HG02981 (cell line): ENCODE measurements at regions not wholly inside any gene's neighbourhood (a gene's known extent, or its start where the extent isn't known, plus 50 kb on each side); places are given as distances from the start of the nearest gene placed in this dataset.
"Not testable (repeated sequence)": the region's sequence is repeated elsewhere in the genome, so short reads cannot be mapped to it uniquely, and the experiment has no call there.

Experiments
- ATAC-seq: cut with Tn5 transposase; IDR thresholded peaks from one replicate; pipeline ENCODE4 v1.9.1; 2021; ENCODE audit warnings: mild to moderate bottlenecking, moderate library complexity; ENCODE audit not compliant: unreplicated experiment

GRCh38 chr4:16450724-16451123, 224.5 kb upstream of the TAPT1 start:
- ATAC-seq, result no peak

GRCh38 chr4:16450031-16450430, 223.8 kb upstream of the TAPT1 start:
- ATAC-seq, result no peak

DNA sequence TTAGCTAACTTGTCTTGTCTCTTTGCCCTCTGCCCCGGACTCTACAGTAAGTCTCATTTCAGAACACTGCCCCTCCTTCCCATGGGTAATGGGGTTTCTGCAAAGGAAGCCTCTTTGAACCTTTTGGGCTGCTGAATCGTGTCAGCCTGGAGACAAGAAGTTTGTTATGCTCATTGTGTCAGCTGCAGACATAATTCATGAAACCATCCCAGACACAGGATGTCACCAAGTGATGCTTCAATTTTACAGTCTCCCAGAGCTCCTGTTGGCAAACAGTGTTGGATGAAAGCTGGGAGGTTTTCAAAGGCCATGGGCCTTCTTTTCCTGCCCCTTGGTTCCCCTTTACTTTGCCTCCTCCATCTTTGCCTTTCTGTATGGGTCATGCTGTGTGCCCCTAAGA, 223.1 kb upstream of the TAPT1 start:
- no peak for ATAC-seq

DNA sequence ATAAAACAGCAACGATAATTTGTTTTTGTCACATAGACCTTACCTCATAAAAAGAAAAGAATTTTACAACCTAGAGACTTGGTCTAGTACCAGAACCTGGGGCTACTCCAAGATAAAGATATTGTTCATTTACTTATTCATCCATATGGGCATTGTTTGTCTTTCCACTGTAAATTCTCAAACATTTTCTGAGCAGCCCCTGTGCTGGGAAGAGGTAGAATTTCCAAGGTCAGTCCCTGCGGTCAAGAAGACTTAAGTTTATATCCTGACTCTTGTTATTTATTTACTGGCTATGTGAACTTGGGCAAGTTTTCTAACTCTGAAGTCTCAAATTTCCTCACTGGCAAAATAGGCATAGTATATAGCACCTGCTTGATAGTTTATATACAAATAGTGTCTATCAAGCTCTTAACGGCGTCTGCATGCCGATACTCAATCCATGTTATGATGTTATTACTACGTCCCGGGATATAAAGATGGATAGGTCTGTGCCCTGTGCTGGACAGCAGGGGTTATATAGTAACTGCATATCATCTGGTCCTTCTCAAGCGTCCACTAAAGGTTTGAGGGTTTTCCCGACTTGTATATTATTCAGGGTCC, 222.1 kb upstream of the TAPT1 start:
- no peak for ATAC-seq

DNA sequence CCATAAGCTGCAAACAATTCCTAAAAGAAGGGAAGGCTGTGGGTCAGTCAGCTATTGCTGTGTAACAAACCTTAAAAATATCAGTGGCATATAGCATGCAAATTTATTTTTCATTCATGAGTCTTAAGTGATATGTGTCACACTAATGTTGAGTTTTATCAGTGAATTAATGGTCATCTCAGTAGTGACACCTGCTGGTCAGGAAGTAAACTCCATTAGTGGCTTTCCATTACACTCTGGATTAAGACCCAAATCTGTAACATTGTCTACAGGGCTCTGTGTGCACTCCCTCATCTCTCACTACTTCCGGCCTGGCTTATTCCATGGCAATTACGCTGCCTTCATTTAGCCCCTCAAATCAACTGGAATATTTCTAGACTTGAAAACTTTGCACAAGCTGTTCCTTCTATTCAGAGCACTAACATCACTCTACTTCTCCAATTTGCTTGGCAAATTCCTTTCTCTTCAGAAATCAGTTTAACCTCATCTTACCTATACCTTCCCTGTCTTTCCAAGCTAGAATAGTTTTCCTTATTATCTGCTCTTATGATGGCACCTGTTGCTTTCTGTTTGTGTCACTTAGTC, 217.3 kb upstream of the TAPT1 start:
- ATAC-seq, result peak; percentile 89

GRCh38 chr4:16442296-16442695, 216.0 kb upstream of the TAPT1 start:
- no peak for ATAC-seq

DNA sequence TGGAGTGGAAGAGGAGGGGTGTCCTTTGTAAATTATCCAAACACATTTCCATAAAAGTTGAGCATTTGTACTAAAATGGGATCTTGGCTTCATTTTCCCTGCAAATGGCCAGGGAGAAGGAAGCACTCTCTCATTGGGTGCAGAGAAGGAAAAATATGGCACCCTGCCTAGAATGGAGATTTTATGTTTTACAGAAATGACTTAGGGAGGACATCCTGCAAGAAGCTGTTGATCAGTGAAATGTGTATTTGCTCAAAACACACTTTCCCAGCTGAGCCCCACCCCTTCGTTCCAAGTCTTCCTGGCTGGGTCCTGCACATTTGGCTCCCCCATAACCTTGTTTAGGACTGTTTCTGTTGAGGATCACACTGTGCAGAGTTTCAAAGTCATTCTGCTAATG, 213.5 kb upstream of the TAPT1 start:
- ATAC-seq, result no peak

DNA sequence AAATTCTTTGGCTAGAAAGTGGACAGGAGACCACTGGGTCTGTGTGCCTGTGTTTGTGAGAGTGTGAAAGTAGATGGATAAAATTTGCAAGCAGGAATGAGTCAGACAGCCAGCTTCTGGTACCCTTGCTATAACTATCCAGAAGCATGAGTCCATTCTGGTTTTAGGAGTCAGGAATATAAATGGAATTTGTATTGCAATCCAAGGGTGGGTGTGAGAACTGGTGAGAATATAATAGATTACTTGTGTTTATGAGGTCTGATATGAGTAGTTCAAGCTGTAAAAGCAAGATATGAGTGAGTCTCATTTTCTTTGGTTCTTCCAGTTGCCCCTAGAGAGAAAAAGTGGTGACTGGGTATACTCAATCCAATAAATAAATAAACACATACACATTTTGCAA, 212.7 kb upstream of the TAPT1 start:
- no peak for ATAC-seq

GRCh38 chr4:16437836-16438235, 211.6 kb upstream of the TAPT1 start:
- no peak for ATAC-seq

DNA sequence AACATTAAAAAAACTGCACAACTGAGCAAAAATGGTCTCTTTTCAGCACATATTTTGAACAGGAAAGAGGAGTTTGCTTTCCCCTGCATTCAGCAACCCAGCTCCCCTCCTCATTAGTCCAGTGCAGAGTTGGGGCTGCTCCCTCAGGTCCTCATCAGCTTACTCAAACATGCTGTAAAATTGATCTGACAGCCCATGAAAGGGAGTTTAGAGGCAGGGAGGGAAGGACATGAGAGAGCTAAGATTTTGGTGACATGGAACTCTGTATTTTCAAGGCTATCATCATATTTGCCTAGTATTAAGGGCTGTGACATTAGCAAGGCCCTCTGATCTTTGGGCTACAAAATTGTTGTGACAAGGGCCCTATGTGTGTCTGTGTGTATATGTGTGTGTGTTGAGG, 205.6 kb upstream of the TAPT1 start:
- ATAC-seq, result no peak

DNA sequence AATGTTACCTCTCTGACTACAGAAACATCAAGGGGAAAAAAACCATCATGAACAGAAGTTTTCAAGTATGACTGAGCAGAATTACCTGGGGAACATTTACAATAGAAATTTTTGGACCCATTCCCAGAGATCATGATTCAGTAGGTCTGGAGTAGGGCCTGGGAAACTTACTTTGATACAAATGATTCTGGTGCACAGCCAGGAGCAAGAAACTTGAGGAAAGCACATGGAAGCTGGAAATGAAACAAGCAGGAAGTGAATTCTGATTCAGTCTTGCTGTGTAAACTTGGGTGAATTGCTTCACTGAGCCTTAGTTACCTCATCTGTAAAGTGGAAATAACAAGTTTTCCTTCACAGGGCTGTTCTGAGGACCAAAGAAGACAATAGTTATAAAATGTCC, 192.5 kb upstream of the TAPT1 start:
- no peak for ATAC-seq

GRCh38 chr4:16417198-16417597, 190.9 kb upstream of the TAPT1 start:
- ATAC-seq, result no peak

DNA sequence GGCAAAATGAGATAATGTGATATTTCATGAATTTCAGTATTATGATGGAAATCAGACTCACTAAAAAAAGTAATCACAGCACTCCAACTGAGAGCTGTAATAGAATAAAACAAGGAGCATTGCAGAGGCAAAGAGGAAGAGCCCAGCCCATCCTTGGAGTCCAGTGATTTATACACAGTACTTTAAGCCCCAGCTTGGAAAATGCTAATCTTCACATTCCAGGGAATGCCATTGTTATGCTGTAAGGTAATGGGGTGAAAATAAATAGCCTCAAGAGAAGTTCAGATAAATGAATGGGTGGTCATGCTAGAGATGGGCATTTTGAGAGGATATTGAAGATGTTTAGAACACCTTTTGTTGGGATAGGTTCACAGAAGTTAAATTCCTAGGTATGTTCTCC, 190.3 kb upstream of the TAPT1 start:
- ATAC-seq, result no peak

GRCh38 chr4:16415751-16416150, 189.5 kb upstream of the TAPT1 start:
- ATAC-seq, result no peak

- no peak for ATAC-seq
These were observed 187.7 kb upstream of the TAPT1 start for GRCh38 chr4:16413814-16414555.

GRCh38 chr4:16411501-16412085, 185.3 kb upstream of the TAPT1 start:
- no peak for ATAC-seq

GRCh38 chr4:16393216-16393615, 166.9 kb upstream of the TAPT1 start:
- not testable (repeated sequence) for ATAC-seq

- no peak for ATAC-seq
These were observed 164.9 kb upstream of the TAPT1 start for GRCh38 chr4:16391196-16391595.

- no peak for ATAC-seq
These were observed 161.2 kb upstream of the TAPT1 start for GRCh38 chr4:16387448-16387847.

- ATAC-seq, result no peak
These were observed 160.5 kb upstream of the TAPT1 start for GRCh38 chr4:16386711-16387320.

GRCh38 chr4:16384576-16384975, 158.3 kb upstream of the TAPT1 start:
- no peak for ATAC-seq

GRCh38 chr4:16382571-16382970, 156.3 kb upstream of the TAPT1 start:
- no peak for ATAC-seq
